ENCODE measurements at regions not wholly inside any gene's neighbourhood (a gene's known extent, or its start where the extent isn't known, plus 50 kb on each side); places are given as distances from the start of the nearest gene placed in this dataset.
"Not testable (repeated sequence)": the region's sequence is repeated elsewhere in the genome, so short reads cannot be mapped to it uniquely, and the experiment has no call there.

- TF ChIP-seq, protein P1, sequence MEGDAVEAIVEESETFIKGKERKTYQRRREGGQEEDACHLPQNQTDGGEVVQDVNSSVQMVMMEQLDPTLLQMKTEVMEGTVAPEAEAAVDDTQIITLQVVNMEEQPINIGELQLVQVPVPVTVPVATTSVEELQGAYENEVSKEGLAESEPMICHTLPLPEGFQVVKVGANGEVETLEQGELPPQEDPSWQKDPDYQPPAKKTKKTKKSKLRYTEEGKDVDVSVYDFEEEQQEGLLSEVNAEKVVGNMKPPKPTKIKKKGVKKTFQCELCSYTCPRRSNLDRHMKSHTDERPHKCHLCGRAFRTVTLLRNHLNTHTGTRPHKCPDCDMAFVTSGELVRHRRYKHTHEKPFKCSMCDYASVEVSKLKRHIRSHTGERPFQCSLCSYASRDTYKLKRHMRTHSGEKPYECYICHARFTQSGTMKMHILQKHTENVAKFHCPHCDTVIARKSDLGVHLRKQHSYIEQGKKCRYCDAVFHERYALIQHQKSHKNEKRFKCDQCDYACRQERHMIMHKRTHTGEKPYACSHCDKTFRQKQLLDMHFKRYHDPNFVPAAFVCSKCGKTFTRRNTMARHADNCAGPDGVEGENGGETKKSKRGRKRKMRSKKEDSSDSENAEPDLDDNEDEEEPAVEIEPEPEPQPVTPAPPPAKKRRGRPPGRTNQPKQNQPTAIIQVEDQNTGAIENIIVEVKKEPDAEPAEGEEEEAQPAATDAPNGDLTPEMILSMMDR (IDR thresholded peaks at IDR 0.05; ENCODE audit: insufficient read depth, low read length, missing control alignments): no peak
- ChIA-PET CTCF (no interaction called here), POLR2A (no interaction called here)
- no peak for DNase-seq (ENCODE audit: low read depth, low spot score)
- no peak overlapping the region for H3K4me3 ChIP-seq (ENCODE audit: low read depth, low read length)
These were observed 109.6 kb downstream of the BMP4 start for GRCh38 chr14:53847057-53847456.

GRCh38 chr14:53845813-53846693 lies 110.6 kb downstream of the BMP4 start:
- TF ChIP-seq, protein P1 (IDR thresholded peaks at IDR 0.05; ENCODE audit: insufficient read depth, low read length, missing control alignments): no peak
- H3K4me3 ChIP-seq (ENCODE audit: low read depth, low read length): no peak overlapping the region
- DNase-seq (ENCODE audit: low read depth, low spot score): no peak
- POLR2A ChIA-PET: no interaction called here
- CTCF ChIA-PET: no interaction called here

- CTCF ChIA-PET: no interaction called here
- no peak for DNase-seq (ENCODE audit: low read depth, low spot score)
- no peak overlapping the region for H3K4me3 ChIP-seq (ENCODE audit: low read depth, low read length)
- POLR2A ChIA-PET: no interaction called here
- TF ChIP-seq, protein P1 (IDR thresholded peaks at IDR 0.05; ENCODE audit: insufficient read depth, low read length, missing control alignments): no peak
These were observed 113.7 kb downstream of the BMP4 start for GRCh38 chr14:53842938-53843337.

- TF ChIP-seq, protein P1 (IDR thresholded peaks at IDR 0.05; ENCODE audit: insufficient read depth, low read length, missing control alignments): no peak
- ChIA-PET CTCF (no interaction called here), POLR2A (no interaction called here)
- no peak for DNase-seq (ENCODE audit: low read depth, low spot score)
- no peak overlapping the region for H3K4me3 ChIP-seq (ENCODE audit: low read depth, low read length)
These were observed 115.2 kb downstream of the BMP4 start for GRCh38 chr14:53841109-53842099.

- ChIA-PET CTCF (no interaction called here), POLR2A (no interaction called here)
- TF ChIP-seq, protein P1 (IDR thresholded peaks at IDR 0.05; ENCODE audit: insufficient read depth, low read length, missing control alignments): no peak
- DNase-seq (ENCODE audit: low read depth, low spot score): no peak
- no peak overlapping the region for H3K4me3 ChIP-seq (ENCODE audit: low read depth, low read length)
These were observed 116.2 kb downstream of the BMP4 start for GRCh38 chr14:53840444-53840843.

DNA sequence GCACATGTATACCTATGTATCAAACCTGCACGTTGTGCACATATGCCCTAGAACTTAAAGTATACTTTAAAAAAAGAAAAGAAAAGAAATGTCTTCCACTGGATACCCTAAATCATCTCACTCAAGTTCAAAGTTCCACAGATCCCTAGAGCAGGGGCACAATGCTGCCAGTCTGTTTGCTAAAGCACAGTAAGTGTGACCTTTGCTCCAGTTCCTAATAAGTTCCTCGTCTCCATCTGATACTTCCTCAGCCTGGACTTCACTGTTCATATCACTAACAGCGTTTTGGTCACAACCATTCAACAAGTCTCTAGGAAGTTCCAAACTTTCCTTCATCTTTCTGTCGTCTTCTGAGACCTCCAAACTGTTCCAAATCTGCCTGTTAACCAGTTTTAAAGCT lies 118.3 kb downstream of the BMP4 start:
- CTCF ChIA-PET: no interaction called here
- H3K4me3 ChIP-seq (ENCODE audit: low read depth, low read length): no peak overlapping the region
- TF ChIP-seq, protein P1 (IDR thresholded peaks at IDR 0.05; ENCODE audit: insufficient read depth, low read length, missing control alignments): no peak
- POLR2A ChIA-PET: no interaction called here
- no peak for DNase-seq (ENCODE audit: low read depth, low spot score)

- POLR2A ChIA-PET; CTCF ChIA-PET; DNase-seq (ENCODE audit: low read depth, low spot score); H3K4me3 ChIP-seq (ENCODE audit: low read depth, low read length): not testable (repeated sequence)
These were observed 119.0 kb downstream of the BMP4 start for GRCh38 chr14:53837656-53838055.
